ENCODE measurements at regions not wholly inside any gene's neighbourhood (a gene's known extent, or its start where the extent isn't known, plus 50 kb on each side); places are given as distances from the start of the nearest gene placed in this dataset.

GRCh38 chr4:57490520-57491255, 380.5 kb upstream of the IGFBP7 start:
- DNase-seq (ENCODE audit: low read depth): no peak

DNA sequence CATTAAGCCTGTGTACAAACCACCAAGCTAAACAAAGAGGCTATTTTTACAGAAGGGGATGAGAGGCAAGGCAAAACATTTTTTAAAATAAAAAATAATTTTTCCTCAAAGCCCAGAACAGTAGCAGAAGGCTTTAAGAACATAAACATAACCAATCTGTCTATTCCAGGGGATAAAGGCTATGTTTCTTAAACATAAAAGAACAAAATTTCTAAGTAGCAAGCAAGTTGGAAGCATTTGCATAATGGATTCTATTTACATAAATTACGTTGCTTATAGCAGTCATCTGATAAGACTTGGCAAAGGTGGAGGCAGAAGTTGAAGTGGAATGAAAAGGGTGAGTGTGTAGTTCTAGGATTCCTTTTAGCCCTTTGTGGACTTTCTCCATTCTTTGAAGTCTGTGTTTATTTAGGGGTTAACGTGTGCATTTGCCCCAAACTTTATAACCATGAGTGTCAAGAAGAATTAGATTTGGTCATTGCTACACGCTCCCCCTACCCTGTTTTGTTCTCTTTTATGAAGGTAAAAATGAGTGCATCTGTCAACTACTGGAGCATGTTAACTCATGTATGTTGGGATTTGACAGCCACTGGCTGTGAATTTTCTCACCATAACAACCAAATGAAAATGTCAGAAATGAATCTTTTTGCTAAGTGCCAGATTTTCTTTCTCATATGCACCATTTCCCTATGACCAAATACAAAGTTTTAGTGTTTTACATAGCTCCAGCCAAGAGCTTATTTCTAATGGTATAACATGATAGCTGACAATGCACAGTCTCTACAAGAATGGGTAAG, 378.4 kb upstream of the IGFBP7 start:
- DNase-seq (ENCODE audit: low read depth): no peak

- no peak for DNase-seq (ENCODE audit: low read depth)
These were observed 365.2 kb upstream of the IGFBP7 start for GRCh38 chr4:57475424-57475823.

- no peak for DNase-seq (ENCODE audit: low read depth)
These were observed 355.3 kb upstream of the IGFBP7 start for GRCh38 chr4:57465321-57466056.

DNA sequence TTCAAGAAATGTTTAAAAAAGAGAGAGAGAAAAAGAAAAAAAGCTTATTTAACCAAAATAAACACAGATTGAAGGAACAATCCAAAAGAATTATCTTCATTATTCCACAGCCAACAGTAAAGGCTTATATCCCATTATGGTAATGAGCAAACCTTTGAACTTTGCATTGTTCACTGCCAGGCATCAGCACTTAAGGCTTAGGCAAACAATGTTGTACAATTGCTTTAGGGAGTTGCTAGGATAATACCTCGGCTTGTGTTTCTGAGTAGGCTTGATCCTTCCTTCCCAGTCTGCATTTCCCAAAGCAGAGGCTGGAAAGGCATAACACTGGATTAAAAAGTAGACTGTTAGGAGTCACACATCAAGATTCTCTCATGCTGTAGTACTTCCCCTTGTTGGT, 352.7 kb upstream of the IGFBP7 start:
- no peak for DNase-seq (ENCODE audit: low read depth)

- DNase-seq (ENCODE audit: low read depth): no peak
These were observed 350.8 kb upstream of the IGFBP7 start for GRCh38 chr4:57460967-57461366.

DNA sequence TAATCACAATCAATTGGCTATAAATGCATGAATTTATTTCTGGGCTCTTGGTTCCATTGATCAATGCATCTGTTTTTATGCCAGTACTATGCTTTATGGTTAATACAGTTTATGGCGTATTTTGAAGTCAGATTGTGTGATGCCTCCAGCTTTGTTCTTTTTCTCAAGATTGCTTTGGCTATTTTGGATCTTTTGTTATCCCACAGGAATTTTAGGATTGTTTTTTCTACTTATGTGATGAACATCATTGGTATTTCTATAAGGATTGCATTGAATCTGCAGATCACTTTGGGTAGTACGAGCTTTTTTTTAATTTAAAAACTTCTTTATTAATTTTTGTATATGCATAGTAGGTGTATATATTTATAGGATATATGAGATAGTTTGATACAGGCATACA, 338.7 kb upstream of the IGFBP7 start:
- DNase-seq (ENCODE audit: low read depth): no peak

- no peak for DNase-seq (ENCODE audit: low read depth)
These were observed 338.3 kb upstream of the IGFBP7 start for GRCh38 chr4:57448452-57448851.

DNA sequence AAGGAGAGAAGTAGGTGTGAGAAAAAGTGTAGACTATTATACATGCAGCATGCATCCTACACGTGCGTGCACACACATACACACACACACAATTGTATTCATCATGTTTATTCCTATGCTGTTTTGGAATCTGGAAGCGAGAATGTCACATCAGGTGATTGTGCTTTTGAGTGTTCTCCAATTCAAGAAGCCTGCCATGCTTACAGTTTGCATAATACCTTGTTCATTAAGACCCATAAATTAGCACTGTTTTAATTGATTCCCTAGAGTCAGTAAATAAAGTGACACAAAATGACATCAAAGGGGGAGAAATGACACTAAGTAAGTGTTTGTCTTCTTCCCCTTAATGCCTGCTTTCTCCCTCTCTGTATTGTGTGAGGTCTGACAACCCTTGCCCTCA, 336.1 kb upstream of the IGFBP7 start:
- no peak for DNase-seq (ENCODE audit: low read depth)

GRCh38 chr4:57445686-57446085, 335.5 kb upstream of the IGFBP7 start:
- DNase-seq (ENCODE audit: low read depth): no peak

GRCh38 chr4:57444671-57445070, 334.5 kb upstream of the IGFBP7 start:
- DNase-seq (ENCODE audit: low read depth): no peak

- no peak for DNase-seq (ENCODE audit: low read depth)
These were observed 333.6 kb upstream of the IGFBP7 start for GRCh38 chr4:57443787-57444186.

DNA sequence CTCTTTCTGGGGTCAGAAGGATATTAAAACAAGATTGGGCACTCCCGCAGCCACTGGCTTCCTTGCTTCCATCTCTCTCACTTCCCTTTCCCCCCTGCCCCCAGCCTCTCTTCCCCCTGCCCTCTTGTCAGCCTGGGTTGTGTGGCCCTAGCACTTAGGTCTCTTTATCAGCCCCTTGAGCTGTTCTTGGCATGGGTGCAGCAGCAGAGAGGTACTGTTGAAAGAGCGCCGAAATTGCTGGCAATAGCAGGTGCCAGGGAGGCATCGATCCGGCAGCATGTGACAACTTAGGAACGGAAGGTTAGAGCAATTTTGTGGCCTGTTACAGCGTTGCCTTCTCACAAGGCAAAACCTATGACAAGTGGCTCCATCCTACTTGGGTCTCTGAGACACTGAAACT, 333.1 kb upstream of the IGFBP7 start:
- no peak for DNase-seq (ENCODE audit: low read depth)

DNA sequence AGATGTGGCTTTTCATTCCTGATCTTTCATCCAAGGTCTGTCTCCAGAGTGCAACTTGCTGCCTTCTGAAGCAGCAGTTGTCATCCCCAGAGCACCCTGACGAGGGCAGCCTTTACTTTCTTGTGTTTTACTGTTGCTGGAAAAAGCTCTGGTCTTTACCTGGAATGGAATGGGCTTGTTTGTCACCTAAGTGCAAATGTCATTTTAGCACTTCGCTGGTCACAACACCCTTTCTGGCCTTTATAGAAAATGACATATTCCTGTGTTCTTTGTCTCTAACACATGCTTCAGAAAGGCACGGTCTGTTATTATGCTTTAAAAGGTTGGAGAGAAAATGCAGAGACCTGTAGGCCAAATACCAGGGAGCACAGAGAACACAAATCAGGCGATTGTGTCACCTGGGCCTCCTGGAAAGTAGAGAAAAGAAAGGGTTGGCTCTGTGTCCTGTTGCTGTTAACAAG, 332.7 kb upstream of the IGFBP7 start:
- DNase-seq (ENCODE audit: low read depth): no peak

DNA sequence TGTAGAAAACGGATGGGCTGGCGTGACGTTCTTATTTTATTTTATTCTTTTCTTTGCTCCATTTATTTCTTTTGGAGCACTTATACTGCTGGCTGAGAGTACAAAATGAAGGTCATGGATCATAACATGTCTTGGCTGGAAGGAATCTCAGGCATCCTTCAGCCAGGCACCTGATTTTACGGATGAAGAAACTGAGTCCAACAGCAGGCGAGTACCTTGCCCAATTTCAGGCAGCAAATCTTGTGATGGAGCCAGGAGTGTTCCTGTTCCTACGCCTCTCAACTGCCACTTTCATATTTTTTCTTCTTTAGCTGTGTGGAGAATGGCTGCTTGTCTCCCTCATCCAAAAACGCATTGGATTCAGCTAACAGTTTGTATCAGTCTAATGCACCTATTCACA, 332.1 kb upstream of the IGFBP7 start:
- DNase-seq (ENCODE audit: low read depth): no peak

GRCh38 chr4:57437649-57438048, 327.5 kb upstream of the IGFBP7 start:
- no peak for DNase-seq (ENCODE audit: low read depth)

DNA sequence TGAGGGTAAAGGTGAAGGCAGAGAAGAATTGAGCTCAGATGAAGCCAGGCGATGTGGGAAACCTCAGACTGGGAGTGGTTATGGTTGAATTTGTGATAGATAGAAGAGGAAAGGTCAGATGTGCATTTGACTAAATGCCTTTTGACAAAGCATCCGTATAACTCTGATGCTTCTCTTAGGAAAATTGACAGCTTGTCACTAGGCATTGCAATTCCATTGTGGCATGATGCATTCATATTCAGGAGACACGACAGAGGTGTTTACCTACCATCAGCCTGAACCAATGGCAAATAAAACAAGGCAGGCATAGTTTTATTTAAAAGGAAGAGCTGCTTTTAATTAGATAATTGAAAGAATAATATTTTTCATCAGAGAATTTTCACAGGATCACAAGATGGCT, 325.1 kb upstream of the IGFBP7 start:
- no peak for DNase-seq (ENCODE audit: low read depth)

DNA sequence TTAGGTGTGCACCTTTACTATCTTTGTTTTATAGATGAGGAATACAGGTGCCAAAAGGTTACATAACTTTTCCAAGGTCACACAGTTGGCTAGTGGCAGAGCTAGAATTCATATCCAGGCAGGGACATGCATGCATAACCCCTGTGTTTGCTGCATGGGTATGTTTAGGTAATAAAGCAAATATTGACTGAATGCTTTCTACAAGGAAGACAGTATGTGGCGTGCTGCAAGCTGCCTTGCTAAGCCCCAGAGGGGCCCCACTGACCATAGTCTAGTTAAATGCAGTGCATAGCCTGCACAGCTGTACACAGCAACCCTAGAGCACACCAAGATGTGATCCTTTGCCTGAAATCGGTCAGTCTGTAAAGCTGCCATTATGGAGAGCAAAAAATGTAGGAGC, 320.5 kb upstream of the IGFBP7 start:
- DNase-seq (ENCODE audit: low read depth): no peak

DNA sequence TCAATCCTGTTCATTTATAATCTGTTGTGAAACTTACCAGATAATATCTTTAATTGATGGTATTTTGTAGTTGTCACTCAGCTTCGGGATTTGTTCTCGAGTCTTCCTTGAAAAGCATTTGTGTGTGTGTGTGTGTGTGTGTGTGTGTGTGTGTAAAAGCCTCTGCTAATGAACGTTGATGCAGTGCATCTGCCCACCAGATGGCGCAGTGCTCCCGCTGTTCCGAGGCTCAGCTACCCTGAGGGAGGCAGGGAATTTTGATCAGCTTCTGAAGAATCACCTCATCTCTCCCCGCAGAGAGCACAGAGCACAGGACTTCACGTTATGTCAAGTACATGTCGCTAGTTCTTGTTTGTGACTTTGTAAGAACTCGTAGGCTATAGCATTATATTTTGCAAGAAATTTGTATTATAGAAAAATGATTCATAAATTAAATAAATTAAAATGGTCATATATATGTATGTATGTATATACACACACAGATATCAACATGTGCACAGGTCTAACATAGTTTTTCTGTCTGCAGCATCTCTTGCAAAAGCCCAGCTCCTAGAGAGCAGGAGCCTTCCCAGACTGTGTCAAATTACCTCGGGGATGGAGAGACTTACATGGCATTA, 316.7 kb upstream of the IGFBP7 start:
- DNase-seq (ENCODE audit: low read depth): no peak

GRCh38 chr4:57425610-57426009, 315.4 kb upstream of the IGFBP7 start:
- no peak for DNase-seq (ENCODE audit: low read depth)

DNA sequence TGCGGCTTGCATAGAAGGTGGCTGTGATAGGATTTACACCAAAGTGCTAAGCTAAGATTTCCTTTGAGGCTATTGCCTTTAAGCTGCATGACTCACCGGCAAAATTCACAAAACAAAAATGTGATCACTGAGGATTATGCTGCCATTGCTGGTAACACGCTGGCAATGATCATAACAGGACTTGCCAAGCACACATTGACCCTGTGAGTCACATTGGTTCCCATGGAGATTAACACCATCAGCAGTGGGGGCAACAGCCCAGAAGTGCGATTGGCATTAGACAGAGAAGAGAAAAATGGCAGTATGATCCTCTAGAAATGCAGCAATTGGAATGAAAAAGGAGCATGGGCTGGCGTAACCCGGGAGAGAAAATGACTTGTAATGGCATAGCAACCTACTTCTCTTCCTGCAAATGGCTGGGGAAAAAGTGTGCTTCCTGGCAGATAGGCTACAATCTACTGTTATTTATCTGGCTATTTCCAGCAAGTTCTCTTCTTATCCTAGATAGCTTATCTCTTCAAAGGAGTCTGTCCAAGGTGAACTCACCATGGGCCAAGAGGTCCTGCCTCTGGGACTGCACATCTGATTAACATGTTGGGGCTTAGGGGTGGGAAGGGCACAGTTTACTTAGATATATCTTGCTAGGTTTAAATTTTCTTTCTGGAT, 314.2 kb upstream of the IGFBP7 start:
- DNase-seq (ENCODE audit: low read depth): no peak

GRCh38 chr4:57418133-57418532, 307.9 kb upstream of the IGFBP7 start:
- no peak for DNase-seq (ENCODE audit: low read depth)

Data from stimulated activated CD8-positive, alpha-beta memory T cell treated with anti-CD3 and anti-CD28 coated beads, Interleukin-7, amount 100 ng/mL, for 24 hours (primary cell).